Endothelial cell of umbilical vein (primary cell): ENCODE measurements at regions not wholly inside any gene's neighbourhood (a gene's known extent, or its start where the extent isn't known, plus 50 kb on each side); places are given as distances from the start of the nearest gene placed in this dataset.

Source experiments
- BruUV-seq: library from RNA; stranded (reverse); fragments of 400-500 nt; replicated peaks from 2 replicates; lab custom pipeline; 2021; lab: Mats Ljungman, UMichigan
- CTCF ChIA-PET: fragments of 300-600, 350-600 bp; sonication (Branson Sonifier 250); formaldehyde crosslinking; loops from one replicate; lab custom pipeline; 2021; ENCODE audit warnings: antibody characterized with exemption, inconsistent platforms; lab: Charles Lee
- POLR2A ChIA-PET: fragments of 300-600, 350-600 bp; sonication (Branson Sonifier 250); formaldehyde crosslinking; loops from one replicate; lab custom pipeline; 2021; ENCODE audit warnings: antibody characterized with exemption, inconsistent platforms; lab: Charles Lee
- DNase-seq: peaks from one replicate; pipeline ENCODE4 v3.0.0-alpha.2; 2011; ENCODE audit warnings: low read depth, low spot score
- FAIRE-seq: peaks from 2 replicates; lab custom pipeline; 2011; peaks lifted over from hg19 to GRCh38; lab: Jason Lieb, UNC
- H2AFZ ChIP-seq: 2 replicates; pipeline ENCODE4 v1.6.0; 2012; ENCODE audit warnings: low read depth, low read length, control low read depth, inconsistent platforms
- H3K27ac ChIP-seq: 2 replicates; pipeline ENCODE4 v1.5.1; 2011; ENCODE audit warnings: low read depth, mild to moderate bottlenecking, control low read depth, low read length, moderate library complexity; ENCODE audit not compliant: insufficient read depth
- H3K27me3 ChIP-seq, 2 experiments: 2 replicates each; pipeline versions ENCODE4 v1.6.0 to v1.6.1; 2011; ENCODE audit warnings: low read length in 2 of 2, mixed read lengths in 1 of 2; ENCODE audit not compliant: control insufficient read depth in 2 of 2, insufficient read depth in 2 of 2
- H3K36me3 ChIP-seq, 2 experiments: 2 replicates in 1 of 2; 3 replicates in 1 of 2; pipeline ENCODE4 v1.5.1; 2011; ENCODE audit warnings: low read length in 2 of 2, mild to moderate bottlenecking in 1 of 2, moderate library complexity in 1 of 2; ENCODE audit not compliant: control insufficient read depth in 2 of 2, insufficient read depth in 2 of 2; ENCODE audit errors: extremely low read depth in 1 of 2
- H3K4me1 ChIP-seq: 3 replicates; pipeline ENCODE4 v1.5.1; 2011; ENCODE audit warnings: mild to moderate bottlenecking, low read length; ENCODE audit not compliant: control insufficient read depth, insufficient read depth; ENCODE audit errors: extremely low read depth
- H3K4me2 ChIP-seq: 2 replicates; pipeline ENCODE4 v1.6.1; 2011; ENCODE audit warnings: low read length, control low read depth, mixed read lengths; ENCODE audit not compliant: insufficient read depth
- H3K4me3 ChIP-seq, 3 experiments: fragments of 200-600 bp in 1 of 3; sonication (generic), shearing (Covaris generic) in 1 of 3; replicated peaks in 1 of 3; 2 replicates each; pipeline ENCODE4 v1.5.1; 2011 to 2016; ENCODE audit warnings: control low read depth in 3 of 3, low read length in 3 of 3, mild to moderate bottlenecking in 2 of 3, inconsistent platforms in 1 of 3, low read depth in 1 of 3, moderate library complexity in 1 of 3; ENCODE audit not compliant: insufficient read depth in 1 of 3
- H3K79me2 ChIP-seq: 2 replicates; pipeline ENCODE4 v1.6.0; 2012; ENCODE audit warnings: low read length, inconsistent platforms; ENCODE audit not compliant: control insufficient read depth, insufficient read depth
- H3K9ac ChIP-seq: replicated peaks from 2 replicates; pipeline ENCODE3; 2011; ENCODE audit warnings: low read length, control low read depth; ENCODE audit not compliant: insufficient read depth; ENCODE audit errors: extremely low read depth
- H3K9me1 ChIP-seq: replicated peaks from 3 replicates; pipeline ENCODE4 v1.6.0; 2011; ENCODE audit warnings: mild to moderate bottlenecking, low read length; ENCODE audit not compliant: control insufficient read depth, insufficient read depth; ENCODE audit errors: extremely low read depth
- H3K9me3 ChIP-seq: replicated peaks from 2 replicates; pipeline ENCODE4 v1.5.1; 2012; ENCODE audit warnings: low read length, inconsistent platforms; ENCODE audit not compliant: control insufficient read depth, insufficient read depth
- H4K20me1 ChIP-seq: replicated peaks from 2 replicates; pipeline ENCODE3; 2011; ENCODE audit warnings: mild to moderate bottlenecking, low read length; ENCODE audit not compliant: control insufficient read depth, insufficient read depth; ENCODE audit errors: extremely low read depth
- EZH2 ChIP-seq: IDR thresholded peaks from 2 replicates; pipeline ENCODE4 v1.6.1; 2012; ENCODE audit warnings: borderline replicate concordance, low read depth, mild to moderate bottlenecking, moderate library complexity, low read length, inconsistent platforms; ENCODE audit not compliant: severe bottlenecking
- FOS ChIP-seq: IDR thresholded peaks from 2 replicates; pipeline ENCODE4 v1.6.1; 2011; ENCODE audit warnings: mild to moderate bottlenecking, low read length, moderate library complexity, borderline replicate concordance; ENCODE audit not compliant: insufficient read depth
- GATA2 ChIP-seq: IDR thresholded peaks from 2 replicates; pipeline ENCODE4 v1.7.0; 2011; ENCODE audit warnings: low read depth, mild to moderate bottlenecking, moderate library complexity, mixed read lengths, low read length; ENCODE audit not compliant: insufficient read length, insufficient read depth
- JUN ChIP-seq: IDR thresholded peaks from 2 replicates; pipeline ENCODE4 v1.6.1; 2011; ENCODE audit warnings: borderline replicate concordance, low read depth; ENCODE audit not compliant: insufficient read length, insufficient read depth
- MYC ChIP-seq: IDR thresholded peaks from one replicate; pipeline ENCODE4 v1.6.1; 2011; ENCODE audit warnings: mild to moderate bottlenecking, low read depth, low read length
- POLR2A ChIP-seq: IDR thresholded peaks from 2 replicates; pipeline ENCODE4 v1.6.1; 2012; ENCODE audit warnings: low read depth, mild to moderate bottlenecking, control low read depth, low read length
- POLR2AphosphoS5 ChIP-seq: IDR thresholded peaks from 2 replicates; pipeline ENCODE4 v1.6.1; 2012; ENCODE audit warnings: low read depth, mild to moderate bottlenecking, control low read depth, low read length, moderate library complexity; ENCODE audit not compliant: insufficient read depth
- dilution Hi-C: fragments of 300-500 bp; cut with MboI; formaldehyde crosslinking; loops from one replicate; pipeline ENCODE4 v1.15.0; 2019; ENCODE audit warnings: low sequenced_read_pairs; ENCODE audit not compliant: extremely low pct_ligation_motif_present
- intact Hi-C: fragments of 100-400 bp; cut with micrococcal nuclease; formaldehyde crosslinking; loops from one replicate; pipeline ENCODE4 v1.10.0; 2022
- TF ChIP-seq, protein P1 (sequence below): IDR thresholded peaks from 2 replicates; pipeline ENCODE4 v1.6.1; 2011; ENCODE audit not compliant: insufficient read depth, insufficient read length
- TF ChIP-seq, protein P2 (sequence below), 2 donors: IDR thresholded peaks; 1 replicate in 1 of 2; 2 replicates in 1 of 2; pipeline ENCODE4 v1.5.1; 2011; ENCODE audit warnings: low read length in 2 of 2, mild to moderate bottlenecking in 2 of 2, moderate library complexity in 2 of 2, control low read depth in 1 of 2, inconsistent platforms in 1 of 2, low read depth in 1 of 2; ENCODE audit not compliant: insufficient read depth in 1 of 2; ENCODE audit errors: extremely low read depth in 1 of 2

DNA sequence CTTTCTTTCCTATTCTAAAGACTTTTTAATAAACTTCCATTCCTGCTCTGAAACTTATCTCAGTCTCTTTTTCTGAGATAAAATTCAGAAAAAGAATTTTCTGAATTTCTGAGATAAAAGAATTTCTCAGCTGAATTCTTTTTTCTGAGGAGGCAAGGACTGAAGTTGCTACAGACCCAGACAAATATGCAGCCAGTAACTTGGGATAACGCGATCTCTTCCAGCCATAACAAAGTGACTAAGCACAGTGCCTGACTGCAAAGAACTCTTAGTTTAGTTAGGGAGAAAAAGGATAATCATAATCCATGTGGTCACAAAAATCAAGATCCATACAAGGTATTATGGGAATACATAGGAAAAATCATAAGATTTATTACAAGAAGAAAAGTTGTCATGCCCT lies 222.0 kb upstream of the GAP43 start:
- no peak overlapping the region for H3K4me3 ChIP-seq
- FAIRE-seq: peak; percentile 82
- POLR2A ChIA-PET: no interaction called here
- peak overlapping the region; percentile 44 for H3K27ac ChIP-seq
- no peaks in the 10 kb centered on the region for H3K79me2 ChIP-seq
- no peaks in the 10 kb centered on the region for H3K9me1 ChIP-seq
- H3K4me1 ChIP-seq: no peaks in the 10 kb centered on the region
- H3K9me3 ChIP-seq: no peaks in the 10 kb centered on the region
- no peak overlapping the region for H3K4me2 ChIP-seq
- peak; percentile 9 for TF ChIP-seq FOS
- TF ChIP-seq, protein P1, sequence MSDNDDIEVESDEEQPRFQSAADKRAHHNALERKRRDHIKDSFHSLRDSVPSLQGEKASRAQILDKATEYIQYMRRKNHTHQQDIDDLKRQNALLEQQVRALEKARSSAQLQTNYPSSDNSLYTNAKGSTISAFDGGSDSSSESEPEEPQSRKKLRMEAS: no peak
- DNase-seq: peak; percentile 61
- dilution Hi-C loops (no loop called here), intact Hi-C loops (loop anchor here (2.0 kb wide), 1 partner anchor 16 kb away; no protein-coding TSS in a partner anchor)
- BruUV-seq: no TSS peak
- no peak overlapping the region for H3K9ac ChIP-seq
- CTCF ChIA-PET: no interaction called here
- no peaks in the 10 kb centered on the region for H3K27me3 ChIP-seq
- H3K36me3 ChIP-seq: no peaks in the 10 kb centered on the region
- H4K20me1 ChIP-seq: no peaks in the 10 kb centered on the region
- H2AFZ ChIP-seq: no peak overlapping the region

DNA sequence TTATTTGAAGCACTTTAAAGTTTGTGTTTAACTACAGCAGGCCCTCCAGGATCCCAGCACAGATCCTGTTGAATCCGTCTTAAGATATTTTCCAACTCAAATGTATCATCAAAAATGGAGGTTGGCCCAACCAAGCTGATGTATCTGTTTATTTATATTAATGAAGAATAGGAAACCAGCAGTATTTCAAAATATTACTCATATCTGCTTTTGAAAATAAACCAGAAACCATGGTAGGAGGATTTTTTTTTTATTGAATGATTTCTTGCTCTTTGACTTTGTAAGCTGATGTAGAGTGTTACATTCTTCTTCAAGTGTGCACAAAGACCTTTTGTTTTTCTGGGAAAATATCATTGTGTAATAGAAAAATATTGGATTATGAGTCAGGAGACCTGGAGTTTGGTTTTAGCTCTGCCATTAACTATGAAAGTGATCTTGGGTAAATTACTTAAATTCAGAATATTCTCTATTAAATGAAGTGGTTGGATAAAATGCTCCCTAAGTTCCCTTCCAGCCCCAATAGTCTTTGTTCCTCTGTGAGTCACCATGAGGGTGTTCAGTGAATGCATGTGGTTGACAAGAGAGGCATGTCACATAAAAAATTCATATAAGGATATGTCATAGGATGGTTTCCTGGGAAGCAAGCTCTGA lies 221.3 kb upstream of the GAP43 start:
- Histone ChIP-seq H3K4me3 (no peak overlapping the region), H3K9me3 (no peaks in the 10 kb centered on the region), H3K36me3 (no peaks in the 10 kb centered on the region), H3K9me1 (no peaks in the 10 kb centered on the region), H3K4me1 (no peaks in the 10 kb centered on the region), H3K27me3 (no peaks in the 10 kb centered on the region), H2AFZ (no peak overlapping the region), H3K9ac (no peak overlapping the region), H4K20me1 (no peaks in the 10 kb centered on the region), H3K4me2 (no peak overlapping the region), H3K79me2 (no peaks in the 10 kb centered on the region), H3K27ac (peak overlapping the region; percentile 44)
- intact Hi-C loops (loop anchor here (2.0 kb wide), 1 partner anchor 17 kb away; no protein-coding TSS in a partner anchor), dilution Hi-C loops (no loop called here)
- FAIRE-seq (peak; percentile 43), DNase-seq (peak; percentile 52)
- ChIA-PET POLR2A (no interaction called here), CTCF (interaction anchor here (0.6 kb wide), 1 partner anchor 13 kb away, joined by 3 read pairs; no protein-coding TSS in a partner anchor)
- BruUV-seq: no TSS peak
- TF ChIP-seq EZH2 (no peak), MYC (no peak), JUN (no peak), GATA2 (no peak), POLR2AphosphoS5 (no peak), POLR2A (no peak), FOS (no peak)
- TF ChIP-seq, protein P1: no peak
- TF ChIP-seq, protein P2, sequence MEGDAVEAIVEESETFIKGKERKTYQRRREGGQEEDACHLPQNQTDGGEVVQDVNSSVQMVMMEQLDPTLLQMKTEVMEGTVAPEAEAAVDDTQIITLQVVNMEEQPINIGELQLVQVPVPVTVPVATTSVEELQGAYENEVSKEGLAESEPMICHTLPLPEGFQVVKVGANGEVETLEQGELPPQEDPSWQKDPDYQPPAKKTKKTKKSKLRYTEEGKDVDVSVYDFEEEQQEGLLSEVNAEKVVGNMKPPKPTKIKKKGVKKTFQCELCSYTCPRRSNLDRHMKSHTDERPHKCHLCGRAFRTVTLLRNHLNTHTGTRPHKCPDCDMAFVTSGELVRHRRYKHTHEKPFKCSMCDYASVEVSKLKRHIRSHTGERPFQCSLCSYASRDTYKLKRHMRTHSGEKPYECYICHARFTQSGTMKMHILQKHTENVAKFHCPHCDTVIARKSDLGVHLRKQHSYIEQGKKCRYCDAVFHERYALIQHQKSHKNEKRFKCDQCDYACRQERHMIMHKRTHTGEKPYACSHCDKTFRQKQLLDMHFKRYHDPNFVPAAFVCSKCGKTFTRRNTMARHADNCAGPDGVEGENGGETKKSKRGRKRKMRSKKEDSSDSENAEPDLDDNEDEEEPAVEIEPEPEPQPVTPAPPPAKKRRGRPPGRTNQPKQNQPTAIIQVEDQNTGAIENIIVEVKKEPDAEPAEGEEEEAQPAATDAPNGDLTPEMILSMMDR (IDR thresholded peaks at IDR 0.05; ENCODE audit: extremely low read depth in 1 of 2, insufficient read depth in 1 of 2, low read depth in 1 of 2, low read length in 2 of 2): no peak
